HG02852 (cell line): ENCODE measurements at regions not wholly inside any gene's neighbourhood (a gene's known extent, or its start where the extent isn't known, plus 50 kb on each side); places are given as distances from the start of the nearest gene placed in this dataset.

Experiments
- ATAC-seq: cut with Tn5 transposase; IDR thresholded peaks from one replicate; pipeline ENCODE4 v1.9.1; 2021; ENCODE audit warnings: mild to moderate bottlenecking, moderate library complexity; ENCODE audit not compliant: unreplicated experiment

DNA sequence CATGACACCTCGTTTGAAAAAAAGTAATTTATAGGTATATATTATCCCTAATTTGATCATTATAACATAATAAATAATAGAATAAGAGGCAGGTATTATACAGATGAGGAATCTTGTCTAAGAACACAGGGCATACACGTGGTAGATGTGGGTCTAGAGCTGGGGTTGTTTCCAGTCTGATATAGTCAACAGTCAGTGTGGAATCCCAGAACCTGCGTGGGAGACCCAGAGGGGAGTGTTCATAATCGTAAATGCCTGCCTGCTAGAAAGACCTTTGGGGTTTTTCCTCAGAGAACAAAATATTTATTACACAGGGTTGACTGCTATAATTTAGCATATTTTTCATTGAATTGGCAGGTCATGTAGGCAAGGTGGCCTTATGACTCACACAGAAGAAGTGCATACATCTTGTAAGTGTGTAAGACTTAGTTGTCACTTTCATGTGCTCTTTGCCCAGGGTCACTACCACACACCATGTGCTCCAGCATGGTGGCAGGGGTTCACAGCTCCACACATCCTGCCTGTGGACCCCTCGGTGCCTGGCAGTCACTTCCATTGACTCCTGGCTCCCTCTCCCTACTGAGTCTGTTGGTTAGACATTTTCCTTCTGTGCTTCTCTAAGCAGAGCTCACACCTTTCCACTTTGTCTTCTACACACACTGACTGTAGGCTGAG lies 94.9 kb upstream of the IKZF1 start:
- ATAC-seq: no peak

- no peak for ATAC-seq
Observed at GRCh38 chr7:50208378-50208982, 96.0 kb upstream of the IKZF1 start.

GRCh38 chr7:50207686-50208255 lies 96.7 kb upstream of the IKZF1 start:
- no peak for ATAC-seq

- ATAC-seq: no peak
Observed at GRCh38 chr7:50207251-50207564, 97.3 kb upstream of the IKZF1 start.

DNA sequence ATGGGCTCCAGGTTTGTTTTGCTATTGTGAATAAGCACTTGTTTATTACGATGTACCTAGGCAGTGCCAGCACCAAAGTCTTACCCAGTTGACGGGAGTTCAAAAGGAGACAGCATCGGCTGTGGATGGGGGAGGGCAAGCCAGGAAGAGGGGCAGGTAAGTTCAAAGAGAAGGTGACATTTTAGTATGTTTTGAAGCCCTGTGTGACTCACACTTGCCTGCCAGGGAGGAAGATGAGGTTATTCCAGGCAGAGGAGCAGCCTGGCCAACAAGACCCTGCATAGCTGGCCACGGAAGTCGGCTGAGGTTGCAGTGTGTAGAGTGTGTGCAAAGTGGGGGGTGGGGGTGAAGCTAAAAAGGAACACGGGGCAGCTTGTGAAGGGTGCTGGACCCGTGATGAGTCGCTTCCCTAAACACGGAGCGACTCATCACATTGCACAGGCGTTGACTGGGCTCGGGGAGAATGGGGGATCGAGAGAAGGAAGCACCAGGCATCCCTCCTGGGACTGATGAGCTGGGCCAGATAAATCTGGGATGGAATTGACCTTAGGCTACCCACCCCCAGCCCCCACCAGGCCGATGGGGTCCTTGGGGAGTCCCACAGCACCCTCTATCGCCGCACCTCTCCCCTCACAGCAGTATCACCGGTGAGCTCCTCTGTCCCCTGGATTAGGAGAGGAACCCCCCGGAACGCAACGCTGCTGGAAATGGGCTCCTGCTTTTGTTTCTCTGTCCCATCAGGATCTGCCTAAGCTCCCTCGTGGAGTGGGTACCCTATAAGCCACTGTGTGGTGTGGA lies 97.9 kb upstream of the IKZF1 start:
- no peak for ATAC-seq

DNA sequence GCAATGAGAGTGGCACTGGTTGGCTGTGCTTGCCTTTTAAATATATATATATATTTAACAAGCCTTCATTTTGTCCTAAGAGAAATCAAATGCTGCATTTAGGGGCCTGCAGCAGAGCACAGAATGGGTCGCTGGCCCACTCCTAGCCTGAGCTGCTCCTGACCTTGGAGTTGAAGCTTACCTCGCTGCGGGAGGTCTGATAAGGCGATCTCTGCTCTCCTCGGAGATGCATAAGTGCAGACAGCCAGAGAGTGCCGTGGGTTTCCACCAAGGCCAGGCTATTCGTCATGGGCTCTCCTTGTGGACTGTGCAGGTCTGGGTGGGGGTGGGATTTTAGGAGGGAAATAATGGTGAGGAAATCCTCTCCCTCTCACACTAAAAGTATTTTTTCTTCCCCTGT lies 99.5 kb upstream of the IKZF1 start:
- ATAC-seq: no peak

- no peak for ATAC-seq
Observed at GRCh38 chr7:50204581-50204980, 99.9 kb upstream of the IKZF1 start.

DNA sequence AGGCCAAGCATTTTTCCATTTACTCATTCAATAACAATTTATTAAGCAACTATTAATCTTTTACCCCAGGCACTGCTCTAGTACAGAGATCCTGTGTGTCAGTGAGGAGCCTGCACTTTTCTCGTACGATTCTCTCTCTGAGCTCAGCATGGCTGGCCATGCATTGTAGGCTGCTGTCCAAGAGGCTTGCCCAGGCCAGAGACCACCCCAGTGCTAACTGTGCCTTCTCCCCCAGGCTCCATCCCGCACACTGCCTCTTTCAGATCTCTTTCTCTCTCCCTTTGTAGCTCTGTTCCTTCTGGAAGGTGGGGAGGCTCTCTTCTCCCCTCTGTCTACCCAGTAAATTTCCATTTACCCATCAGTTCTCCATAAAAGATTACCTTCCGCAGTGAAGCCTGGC lies 101.0 kb upstream of the IKZF1 start:
- ATAC-seq: no peak

DNA sequence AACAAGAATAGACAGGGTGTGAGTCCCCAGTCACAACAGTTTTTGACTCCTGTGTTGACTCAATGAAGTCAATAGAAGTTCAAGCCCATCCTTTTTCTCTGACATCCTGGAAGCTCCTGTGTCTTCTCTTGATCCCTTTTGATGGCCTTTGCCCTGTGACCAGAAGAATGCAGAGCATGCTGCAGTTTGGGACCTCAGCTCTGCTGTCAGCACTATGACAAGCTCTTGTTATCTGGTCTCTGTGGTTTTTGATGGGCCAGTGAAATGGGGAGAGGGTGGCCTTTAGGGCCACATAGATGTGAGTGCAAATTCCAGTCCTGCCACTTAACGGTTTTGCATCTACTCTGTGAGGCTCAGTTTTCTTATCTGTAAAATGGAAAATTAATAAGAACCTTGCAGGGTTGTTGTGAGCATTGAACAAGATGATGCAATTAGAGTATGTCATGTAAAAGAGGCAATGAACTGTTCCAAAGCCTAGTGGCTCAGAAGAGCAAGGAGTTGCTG lies 102.4 kb upstream of the IKZF1 start:
- no peak for ATAC-seq

GRCh38 chr7:50199824-50200223 lies 104.7 kb upstream of the IKZF1 start:
- no peak for ATAC-seq

- peak; percentile 89 for ATAC-seq
Observed at GRCh38 chr7:50197549-50197948, 104.5 kb upstream of the ZPBP start.

- ATAC-seq: no peak
Observed at GRCh38 chr7:50196719-50197118, 103.7 kb upstream of the ZPBP start.

DNA sequence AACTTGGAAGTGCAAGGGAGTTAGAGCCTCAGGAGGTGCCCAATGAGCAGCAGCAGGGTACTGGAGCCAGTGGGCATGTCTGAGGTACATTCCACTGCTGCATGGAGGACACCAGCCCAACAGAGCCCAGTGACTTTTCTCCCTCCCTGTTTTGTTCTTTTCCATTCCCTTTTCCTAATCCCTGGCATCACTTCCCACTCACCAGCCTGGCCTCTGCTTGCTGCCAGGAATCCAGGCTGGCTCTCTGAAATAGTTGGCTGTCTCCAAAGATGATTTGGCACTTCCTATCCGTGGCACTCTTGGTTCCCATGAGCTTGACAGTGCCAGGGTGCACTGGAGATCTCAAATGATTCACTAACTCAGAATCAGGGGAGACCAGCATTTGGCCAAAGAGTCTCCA lies 97.7 kb upstream of the ZPBP start:
- ATAC-seq: no peak

- no peak for ATAC-seq
Observed at GRCh38 chr7:50189371-50189770, 96.3 kb upstream of the ZPBP start.

DNA sequence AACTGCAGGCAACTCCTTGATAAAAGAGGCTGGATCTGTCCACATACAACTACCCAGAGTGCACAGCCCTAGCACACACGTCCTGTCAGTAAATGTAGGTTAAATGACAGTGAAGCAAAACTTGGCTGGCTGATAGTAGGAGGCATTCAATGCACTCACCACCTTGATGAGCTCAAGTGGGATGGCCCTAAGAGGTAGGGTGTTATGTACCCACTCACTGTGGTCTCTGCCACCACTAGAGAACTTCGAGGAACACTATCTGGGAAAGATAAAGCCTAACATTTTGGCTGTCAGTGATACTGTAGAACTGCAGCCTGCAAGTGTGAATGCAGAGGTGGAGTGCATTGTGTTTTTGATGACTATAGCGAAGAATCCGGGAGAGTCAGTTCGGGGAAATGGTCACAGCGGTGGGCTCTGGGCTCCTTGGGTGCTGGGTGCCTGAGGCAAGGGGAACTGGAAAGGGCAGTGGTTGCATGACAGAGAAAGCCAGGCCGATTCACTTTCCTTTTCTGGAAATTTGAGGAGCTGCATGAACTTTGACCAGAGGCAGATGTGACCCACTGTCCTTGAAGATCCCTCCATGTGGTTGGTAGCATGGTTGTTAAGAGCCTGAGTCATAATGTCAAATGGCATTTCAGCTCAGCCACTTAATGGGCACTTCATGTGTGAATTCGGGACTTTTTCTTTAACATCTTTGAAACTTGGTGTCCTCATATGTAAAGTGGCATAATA lies 93.1 kb upstream of the ZPBP start:
- no peak for ATAC-seq

DNA sequence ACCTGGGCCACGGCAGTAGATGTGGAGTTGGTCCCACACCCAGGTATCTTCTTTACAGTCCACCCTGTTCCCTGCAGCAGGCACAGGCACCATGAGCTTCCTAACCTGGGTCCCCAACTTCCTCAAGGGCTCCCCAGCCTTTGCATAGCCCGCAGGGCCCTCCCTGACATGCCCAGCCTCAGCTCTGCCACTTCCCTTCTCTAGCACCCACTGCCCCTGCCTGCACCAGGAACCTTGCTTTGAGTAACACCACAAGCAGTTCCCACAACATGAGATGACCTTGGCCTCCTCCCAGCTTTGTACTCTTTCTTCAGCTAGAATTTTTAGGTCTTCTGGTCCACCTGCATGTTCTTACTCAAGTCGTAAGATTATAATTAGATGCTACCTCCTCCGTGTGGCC lies 92.2 kb upstream of the ZPBP start:
- ATAC-seq: no peak

GRCh38 chr7:50184271-50184990 lies 91.4 kb upstream of the ZPBP start:
- no peak for ATAC-seq

- no peak for ATAC-seq
Observed at GRCh38 chr7:50182759-50183158, 89.7 kb upstream of the ZPBP start.

- no peak for ATAC-seq
Observed at GRCh38 chr7:50181081-50181480, 88.0 kb upstream of the ZPBP start.

GRCh38 chr7:50178166-50178565 lies 85.1 kb upstream of the ZPBP start:
- no peak for ATAC-seq
